K562 (cell line): ENCODE measurements at regions not wholly inside any gene's neighbourhood (a gene's known extent, or its start where the extent isn't known, plus 50 kb on each side); places are given as distances from the start of the nearest gene placed in this dataset.

Source experiments
- ATAC-seq: fragments of 200-7000 bp; cut with Tn5 transposase; 3 replicates; pipeline ENCODE4 v1.9.1; 2020; ENCODE audit warnings: moderate library complexity
- BruUV-seq: library from RNA; stranded (reverse); fragments of 400-500 nt; replicated peaks from 2 replicates; lab custom pipeline; 2021; lab: Mats Ljungman, UMichigan
- CTCF ChIA-PET: fragments of 300-600 bp; formaldehyde crosslinking; extraction: SDS; loops from one replicate; lab custom pipeline; 2021; ENCODE audit warnings: low intra/inter-chr PET ratio; lab: Yijun Ruan, JAX
- POLR2A ChIA-PET: fragments of 300-600, 350-650 bp; sonication (Branson Sonifier 250); formaldehyde crosslinking; extraction: SDS; loops from one replicate; lab custom pipeline; 2021; ENCODE audit warnings: antibody characterized with exemption, inconsistent platforms; lab: Yijun Ruan, JAX
- DNase-seq, 4 experiments: peaks; one replicate each; pipeline versions ENCODE4 v3.0.0 to v3.0.0-alpha.2; 2011 to 2018; ENCODE audit warnings: low spot score in 3 of 4, mixed read lengths in 3 of 4; ENCODE audit errors: extremely low read depth in 1 of 4
- FAIRE-seq: peaks from 2 replicates; lab custom pipeline; 2011; peaks lifted over from hg19 to GRCh38; lab: Jason Lieb, UNC
- H2AFZ ChIP-seq: 2 replicates; pipeline ENCODE4 v1.6.0; 2011; ENCODE audit warnings: low read depth, low read length, control low read depth, inconsistent platforms
- H3K27ac ChIP-seq: fragments of 200-600 bp; 3 replicates; pipeline ENCODE4 v1.8.0; 2011; ENCODE audit warnings: low read depth, mild to moderate bottlenecking, control low read depth, inconsistent platforms, low read length, moderate library complexity, mixed read lengths; ENCODE audit errors: extremely low read depth
- H3K27me3 ChIP-seq, 2 experiments: fragments of 300-600 bp in 1 of 2; 2 replicates in 1 of 2; 3 replicates in 1 of 2; pipeline versions ENCODE4 v1.6.0 to v1.8.0; 2011; ENCODE audit warnings: inconsistent platforms in 2 of 2, low read length in 2 of 2, mild to moderate bottlenecking in 1 of 2, mixed read lengths in 1 of 2, moderate library complexity in 1 of 2; ENCODE audit not compliant: control insufficient read depth in 2 of 2, insufficient read depth in 2 of 2
- H3K36me3 ChIP-seq: fragments of 300-600 bp; 3 replicates; pipeline ENCODE4 v1.8.0; 2011; ENCODE audit warnings: mild to moderate bottlenecking, low read length, inconsistent platforms; ENCODE audit not compliant: control insufficient read depth, insufficient read depth
- H3K4me1 ChIP-seq, 2 experiments: fragments of 200-600 bp in 1 of 2; replicated peaks in 1 of 2; 2 replicates in 1 of 2; 3 replicates in 1 of 2; pipeline versions ENCODE4 v1.5.1 to v1.8.0; 2011; ENCODE audit warnings: inconsistent platforms in 2 of 2, low read length in 2 of 2, mild to moderate bottlenecking in 1 of 2, mixed read lengths in 1 of 2, moderate library complexity in 1 of 2; ENCODE audit not compliant: control insufficient read depth in 2 of 2, insufficient read depth in 2 of 2
- H3K4me2 ChIP-seq: 2 replicates; pipeline ENCODE4 v1.6.1; 2011; ENCODE audit warnings: low read length, control low read depth, inconsistent platforms, mixed read lengths; ENCODE audit not compliant: insufficient read depth
- H3K4me3 ChIP-seq: fragments of 200-600 bp; sonication (generic), shearing (Covaris generic); 2 replicates; pipeline ENCODE4 v1.5.1; 2016; ENCODE audit warnings: control low read depth, inconsistent platforms
- H3K79me2 ChIP-seq: fragments of 200-600 bp; 3 replicates; pipeline ENCODE4 v1.8.0; 2011; ENCODE audit warnings: low read length, inconsistent platforms; ENCODE audit not compliant: control insufficient read depth, insufficient read depth
- H3K9ac ChIP-seq, 2 experiments: 2 replicates each; pipeline versions ENCODE4 v1.6.0 to v1.6.1; 2011; ENCODE audit warnings: low read depth in 2 of 2, low read length in 2 of 2, control low read depth in 1 of 2, inconsistent platforms in 1 of 2, mild to moderate bottlenecking in 1 of 2, mixed read lengths in 1 of 2; ENCODE audit not compliant: insufficient read depth in 1 of 2
- H3K9me1 ChIP-seq: one replicate; pipeline ENCODE4 v1.6.0; 2011; ENCODE audit warnings: inconsistent platforms, mild to moderate bottlenecking, low read length, moderate library complexity; ENCODE audit not compliant: control insufficient read depth, insufficient read depth
- H3K9me3 ChIP-seq: replicated peaks from 2 replicates; pipeline ENCODE4 v1.5.1; 2011; ENCODE audit warnings: low read depth, low read length, inconsistent platforms; ENCODE audit not compliant: control insufficient read depth, insufficient read depth
- H4K20me1 ChIP-seq: replicated peaks from 2 replicates; pipeline ENCODE4 v1.6.1; 2011; ENCODE audit warnings: low read length, inconsistent platforms, mixed read lengths; ENCODE audit not compliant: control insufficient read depth, insufficient read depth
- ARID2 ChIP-seq: fragments of 450-650 bp; IDR thresholded peaks from 2 replicates; pipeline ENCODE4 v1.6.1; 2017; ENCODE audit warnings: antibody characterized with exemption, mild to moderate bottlenecking
- C11orf30 ChIP-seq: fragments of 450-650 bp; IDR thresholded peaks from 2 replicates; pipeline ENCODE4 v1.6.1; 2016; ENCODE audit warnings: low read depth, mild to moderate bottlenecking
- EZH2 ChIP-seq: IDR thresholded peaks from 2 replicates; pipeline ENCODE4 v1.6.1; 2012; ENCODE audit warnings: low read depth, mild to moderate bottlenecking, inconsistent platforms, low read length, borderline replicate concordance
- HNRNPK ChIP-seq: fragments of 200-400 bp; formaldehyde crosslinking; IDR thresholded peaks from one replicate; pipeline ENCODE4 v1.6.1; 2018; ENCODE audit warnings: mild to moderate bottlenecking, low read depth, low read length; ENCODE audit not compliant: poor library complexity, severe bottlenecking
- LCOR ChIP-seq: sonication (generic); formaldehyde crosslinking; IDR thresholded peaks from 2 replicates; pipeline ENCODE4 v1.8.0; 2022; ENCODE audit warnings: mild to moderate bottlenecking, missing genetic modification reagents
- MCM5 ChIP-seq: fragments of 450-650 bp; IDR thresholded peaks from 2 replicates; pipeline ENCODE4 v1.6.1; 2016; ENCODE audit warnings: low read depth
- NFYB ChIP-seq: IDR thresholded peaks from 2 replicates; pipeline ENCODE4 v1.6.1; 2011; ENCODE audit warnings: mild to moderate bottlenecking, moderate library complexity; ENCODE audit not compliant: insufficient read length; ENCODE audit errors: extremely low read depth
- RBM34 ChIP-seq: fragments of 200-400 bp; formaldehyde crosslinking; IDR thresholded peaks from 2 replicates; pipeline ENCODE4 v1.6.1; 2018; ENCODE audit warnings: low read length, borderline replicate concordance; ENCODE audit not compliant: insufficient read depth
- SETDB1 ChIP-seq: IDR thresholded peaks from one replicate; pipeline ENCODE4 v1.6.1; 2012; ENCODE audit warnings: low read length, control low read depth, inconsistent platforms
- TEAD4 ChIP-seq, 2 experiments: sonication (generic) in 1 of 2; formaldehyde crosslinking in 1 of 2; IDR thresholded peaks; 2 replicates each; pipeline versions ENCODE4 v1.6.1 to v1.8.0; 2012 to 2022; ENCODE audit warnings: borderline replicate concordance in 1 of 2, inconsistent platforms in 1 of 2, low read length in 1 of 2, mild to moderate bottlenecking in 1 of 2, missing genetic modification reagents in 1 of 2
- TRIM24 ChIP-seq, 2 experiments: fragments of 450-650 bp; IDR thresholded peaks; 2 replicates each; pipeline ENCODE4 v1.6.1; 2016
- WGBS: fragments of 100-300 bp; shearing (Covaris generic); methylation state at CpG from one replicate; pipeline ENCODE4 v1.1.6; 2016; ENCODE audit warnings: low coverage, mixed read lengths; ENCODE audit not compliant: insufficient coverage; ENCODE audit errors: missing lambda C conversion rate; 5-methylcytosine and 5-hydroxymethylcytosine counted together
- in situ Hi-C: fragments of 300-500 bp; cut with MboI; formaldehyde crosslinking; loops from 4 replicates; pipeline ENCODE4 v1.15.0; 2018; ENCODE audit warnings: inconsistent platforms, mixed read lengths
- intact Hi-C: fragments of 100-400 bp; cut with micrococcal nuclease; formaldehyde crosslinking; loops from 2 replicates; pipeline ENCODE4 v1.14.2; 2022
- TF ChIP-seq, protein P1 (sequence below): fragments of 450-650 bp; IDR thresholded peaks from 2 replicates; pipeline ENCODE4 v1.6.1; 2014; ENCODE audit warnings: low read depth, mild to moderate bottlenecking, moderate library complexity, borderline replicate concordance
- TF ChIP-seq, protein P2 (sequence below): fragments of 450-650 bp; IDR thresholded peaks from 2 replicates; pipeline ENCODE4 v1.7.0; 2016; ENCODE audit warnings: borderline replicate concordance
- TF ChIP-seq, protein P3 (sequence below): fragments of 250-450 bp; sonication (Bioruptor Pico); IDR thresholded peaks from 2 replicates; pipeline ENCODE4 v1.8.0; 2021; ENCODE audit warnings: borderline replicate concordance, mild to moderate bottlenecking, moderate library complexity; ENCODE audit not compliant: poor library complexity, severe bottlenecking

DNA sequence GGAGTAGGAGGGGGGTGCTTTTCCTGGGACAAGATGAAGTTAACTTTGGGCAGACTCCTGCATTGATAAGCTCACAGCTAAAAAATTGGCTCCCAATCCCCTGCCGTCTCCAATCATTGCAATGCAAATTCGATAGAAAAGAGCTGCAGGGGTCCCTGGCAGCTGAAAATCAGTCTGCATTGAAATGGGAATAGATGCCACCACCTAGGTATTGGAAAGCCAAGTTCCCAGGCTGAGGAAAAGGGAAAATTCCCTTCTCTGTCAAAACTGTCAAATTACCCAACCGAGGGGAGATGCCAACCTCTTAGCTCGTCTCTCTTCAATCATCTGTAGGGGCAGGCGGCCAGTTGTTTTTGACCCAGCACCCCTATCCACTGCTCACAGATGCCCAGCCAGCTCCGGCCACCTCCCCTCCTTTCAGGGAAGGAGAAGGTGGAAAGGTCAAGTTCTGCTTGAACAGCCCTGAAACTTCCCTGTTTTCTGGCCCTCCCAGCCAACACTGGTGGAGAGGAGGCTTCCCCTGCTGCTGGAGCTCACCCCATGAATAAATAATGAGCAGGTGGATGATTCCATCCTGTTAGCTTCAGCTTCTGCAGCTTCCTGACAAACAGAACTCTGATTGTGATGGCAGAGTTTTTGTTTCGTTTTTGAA is 916.3 kb downstream of the TBC1D22A start:
- Histone ChIP-seq H3K36me3 (peaks cover 5% of the 10 kb centered on the region; the same call in 1 of the 3 replicates), H3K9ac (peak overlapping the region; percentile 12 to 26; a peak in 2 of 4 replicates), H2AFZ (no peak overlapping the region), H3K9me1 (no peaks in the 10 kb centered on the region), H4K20me1 (no peaks in the 10 kb centered on the region), H3K27ac (no peak overlapping the region; the same call in 2 of the 3 replicates), H3K4me1 (peaks cover 5 to 17% of the 10 kb centered on the region in 2 experiments; a peak in 3 of 5 replicates), H3K79me2 (peaks cover 5% of the 10 kb centered on the region; the same call in 2 of the 3 replicates), H3K4me3 (no peak overlapping the region), H3K27me3 (no peaks in the 10 kb centered on the region), H3K4me2 (peak overlapping the region; percentile 32; the same call in 1 of the 2 replicates), H3K9me3 (no peaks in the 10 kb centered on the region)
- DNase-seq (peak in 2 of 4 experiments; percentile 8 to 12), ATAC-seq (no peak), FAIRE-seq (peak; percentile 6)
- TF ChIP-seq MCM5 (no peak), EZH2 (no peak), HNRNPK (no peak), TRIM24 (IDR thresholded peaks at IDR 0.05) (no peak), RBM34 (no peak), NFYB (no peak), LCOR (CRISPR knock-in tag) (no peak), ARID2 (no peak), SETDB1 (no peak), TEAD4 (IDR thresholded peaks at IDR 0.05; ENCODE audit: low read length) (no peak), TEAD4 (CRISPR knock-in tag; IDR thresholded peaks at IDR 0.05; ENCODE audit: borderline replicate concordance) (no peak), C11orf30 (no peak)
- TF ChIP-seq, protein P1, sequence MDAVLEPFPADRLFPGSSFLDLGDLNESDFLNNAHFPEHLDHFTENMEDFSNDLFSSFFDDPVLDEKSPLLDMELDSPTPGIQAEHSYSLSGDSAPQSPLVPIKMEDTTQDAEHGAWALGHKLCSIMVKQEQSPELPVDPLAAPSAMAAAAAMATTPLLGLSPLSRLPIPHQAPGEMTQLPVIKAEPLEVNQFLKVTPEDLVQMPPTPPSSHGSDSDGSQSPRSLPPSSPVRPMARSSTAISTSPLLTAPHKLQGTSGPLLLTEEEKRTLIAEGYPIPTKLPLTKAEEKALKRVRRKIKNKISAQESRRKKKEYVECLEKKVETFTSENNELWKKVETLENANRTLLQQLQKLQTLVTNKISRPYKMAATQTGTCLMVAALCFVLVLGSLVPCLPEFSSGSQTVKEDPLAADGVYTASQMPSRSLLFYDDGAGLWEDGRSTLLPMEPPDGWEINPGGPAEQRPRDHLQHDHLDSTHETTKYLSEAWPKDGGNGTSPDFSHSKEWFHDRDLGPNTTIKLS, result no peak
- TF ChIP-seq, protein P2, sequence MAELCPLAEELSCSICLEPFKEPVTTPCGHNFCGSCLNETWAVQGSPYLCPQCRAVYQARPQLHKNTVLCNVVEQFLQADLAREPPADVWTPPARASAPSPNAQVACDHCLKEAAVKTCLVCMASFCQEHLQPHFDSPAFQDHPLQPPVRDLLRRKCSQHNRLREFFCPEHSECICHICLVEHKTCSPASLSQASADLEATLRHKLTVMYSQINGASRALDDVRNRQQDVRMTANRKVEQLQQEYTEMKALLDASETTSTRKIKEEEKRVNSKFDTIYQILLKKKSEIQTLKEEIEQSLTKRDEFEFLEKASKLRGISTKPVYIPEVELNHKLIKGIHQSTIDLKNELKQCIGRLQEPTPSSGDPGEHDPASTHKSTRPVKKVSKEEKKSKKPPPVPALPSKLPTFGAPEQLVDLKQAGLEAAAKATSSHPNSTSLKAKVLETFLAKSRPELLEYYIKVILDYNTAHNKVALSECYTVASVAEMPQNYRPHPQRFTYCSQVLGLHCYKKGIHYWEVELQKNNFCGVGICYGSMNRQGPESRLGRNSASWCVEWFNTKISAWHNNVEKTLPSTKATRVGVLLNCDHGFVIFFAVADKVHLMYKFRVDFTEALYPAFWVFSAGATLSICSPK, result no peak
- TF ChIP-seq, protein P3, sequence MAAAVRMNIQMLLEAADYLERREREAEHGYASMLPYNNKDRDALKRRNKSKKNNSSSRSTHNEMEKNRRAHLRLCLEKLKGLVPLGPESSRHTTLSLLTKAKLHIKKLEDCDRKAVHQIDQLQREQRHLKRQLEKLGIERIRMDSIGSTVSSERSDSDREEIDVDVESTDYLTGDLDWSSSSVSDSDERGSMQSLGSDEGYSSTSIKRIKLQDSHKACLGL (CRISPR knock-in tag), result no peak
- intact Hi-C loops, result no loop called here
- ChIA-PET POLR2A (interaction anchor here (0.6 to 1.4 kb wide), 5 partner anchors 9 to 48 kb away, joined by 3 to 8 read pairs (median 4); no protein-coding TSS in a partner anchor), CTCF (no interaction called here)
- in situ Hi-C loops, result no loop called here
- no TSS peak for BruUV-seq
- WGBS, result 33% methylated on average over 7 of the region's 7 CpGs
